MM.1S (cell line): ENCODE measurements at regions not wholly inside any gene's neighbourhood (a gene's known extent, or its start where the extent isn't known, plus 50 kb on each side); places are given as distances from the start of the nearest gene placed in this dataset.

Experiments
- EZH2 ChIP-seq: fragments of 300-600 bp; sonication (generic); optimal IDR thresholded peaks from 2 replicates; pipeline ENCODE3; 2017; ENCODE audit warnings: low read depth, mild to moderate bottlenecking, antibody characterized with exemption, low read length, mixed read lengths
- TF ChIP-seq, protein P1 (sequence below): fragments of 300-600 bp; sonication (generic); IDR thresholded peaks from 2 replicates; pipeline ENCODE4 v1.5.1; 2016; ENCODE audit warnings: antibody characterized with exemption, low read length, mixed read lengths

DNA sequence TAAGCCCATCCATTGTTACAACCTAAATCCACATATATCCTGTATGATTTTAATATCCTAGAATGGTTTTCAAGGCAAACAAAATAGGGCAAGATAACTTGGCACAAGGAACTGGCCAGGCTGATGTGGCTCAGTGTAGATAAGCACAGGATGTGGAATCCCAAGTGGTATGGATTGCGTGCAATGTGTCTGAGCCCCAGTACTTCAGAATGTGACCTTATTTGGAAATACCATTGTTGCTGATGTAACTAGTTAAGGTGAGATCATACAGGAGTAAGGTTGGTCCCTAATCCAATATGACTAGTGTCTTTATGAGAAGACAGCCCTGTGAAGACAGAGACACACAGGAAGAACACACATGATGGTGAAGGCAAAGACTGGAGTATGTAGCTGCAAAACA, 72.4 kb downstream of the IL21 start:
- TF ChIP-seq, protein P1, sequence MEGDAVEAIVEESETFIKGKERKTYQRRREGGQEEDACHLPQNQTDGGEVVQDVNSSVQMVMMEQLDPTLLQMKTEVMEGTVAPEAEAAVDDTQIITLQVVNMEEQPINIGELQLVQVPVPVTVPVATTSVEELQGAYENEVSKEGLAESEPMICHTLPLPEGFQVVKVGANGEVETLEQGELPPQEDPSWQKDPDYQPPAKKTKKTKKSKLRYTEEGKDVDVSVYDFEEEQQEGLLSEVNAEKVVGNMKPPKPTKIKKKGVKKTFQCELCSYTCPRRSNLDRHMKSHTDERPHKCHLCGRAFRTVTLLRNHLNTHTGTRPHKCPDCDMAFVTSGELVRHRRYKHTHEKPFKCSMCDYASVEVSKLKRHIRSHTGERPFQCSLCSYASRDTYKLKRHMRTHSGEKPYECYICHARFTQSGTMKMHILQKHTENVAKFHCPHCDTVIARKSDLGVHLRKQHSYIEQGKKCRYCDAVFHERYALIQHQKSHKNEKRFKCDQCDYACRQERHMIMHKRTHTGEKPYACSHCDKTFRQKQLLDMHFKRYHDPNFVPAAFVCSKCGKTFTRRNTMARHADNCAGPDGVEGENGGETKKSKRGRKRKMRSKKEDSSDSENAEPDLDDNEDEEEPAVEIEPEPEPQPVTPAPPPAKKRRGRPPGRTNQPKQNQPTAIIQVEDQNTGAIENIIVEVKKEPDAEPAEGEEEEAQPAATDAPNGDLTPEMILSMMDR: no peak
- TF ChIP-seq EZH2: no peak
